GM19035 (cell line): ENCODE measurements at regions not wholly inside any gene's neighbourhood (a gene's known extent, or its start where the extent isn't known, plus 50 kb on each side); places are given as distances from the start of the nearest gene placed in this dataset.
"Not testable (repeated sequence)": the region's sequence is repeated elsewhere in the genome, so short reads cannot be mapped to it uniquely, and the experiment has no call there.

Source experiments
- ATAC-seq: cut with Tn5 transposase; IDR thresholded peaks from one replicate; pipeline ENCODE4 v1.9.1; 2021; ENCODE audit not compliant: unreplicated experiment

DNA sequence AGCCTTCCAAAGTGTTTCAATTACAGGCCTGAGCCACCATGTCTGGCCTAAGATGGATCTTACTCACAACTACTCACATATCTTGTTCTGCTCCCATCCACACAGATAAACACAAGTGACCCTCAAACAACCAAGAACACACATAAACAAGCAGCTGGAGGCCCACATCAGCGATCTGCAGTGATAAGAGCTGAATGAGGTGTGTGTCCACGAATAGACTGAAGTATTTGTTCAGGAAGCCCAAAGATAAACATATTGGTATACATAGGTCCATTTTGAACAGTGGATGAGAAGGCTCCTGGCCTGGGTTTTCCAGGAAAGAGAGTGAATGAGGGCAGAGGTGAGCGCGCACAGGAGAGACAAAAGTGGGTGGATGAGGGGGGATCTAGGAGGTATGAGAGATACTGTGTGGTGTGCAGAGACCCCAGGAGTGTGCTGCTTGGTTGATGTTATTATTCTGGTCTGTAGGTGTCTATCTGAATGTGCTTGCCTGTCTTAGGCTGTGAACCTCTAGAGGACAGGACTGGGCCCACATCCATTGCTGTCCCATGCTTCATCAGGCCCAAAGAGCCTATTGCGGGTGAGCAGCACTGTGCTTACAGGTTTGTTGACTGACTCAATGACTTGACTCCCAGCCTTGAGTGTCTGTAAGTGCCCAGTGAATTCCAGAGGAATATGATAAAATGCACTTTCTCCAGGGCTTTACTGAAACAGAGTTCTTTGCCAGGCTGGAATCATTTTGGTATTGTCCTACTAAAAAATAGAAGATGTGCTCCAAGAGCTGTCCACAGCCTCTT lies 79.9 kb upstream of the ATP1A1 start:
- no peak for ATAC-seq

DNA sequence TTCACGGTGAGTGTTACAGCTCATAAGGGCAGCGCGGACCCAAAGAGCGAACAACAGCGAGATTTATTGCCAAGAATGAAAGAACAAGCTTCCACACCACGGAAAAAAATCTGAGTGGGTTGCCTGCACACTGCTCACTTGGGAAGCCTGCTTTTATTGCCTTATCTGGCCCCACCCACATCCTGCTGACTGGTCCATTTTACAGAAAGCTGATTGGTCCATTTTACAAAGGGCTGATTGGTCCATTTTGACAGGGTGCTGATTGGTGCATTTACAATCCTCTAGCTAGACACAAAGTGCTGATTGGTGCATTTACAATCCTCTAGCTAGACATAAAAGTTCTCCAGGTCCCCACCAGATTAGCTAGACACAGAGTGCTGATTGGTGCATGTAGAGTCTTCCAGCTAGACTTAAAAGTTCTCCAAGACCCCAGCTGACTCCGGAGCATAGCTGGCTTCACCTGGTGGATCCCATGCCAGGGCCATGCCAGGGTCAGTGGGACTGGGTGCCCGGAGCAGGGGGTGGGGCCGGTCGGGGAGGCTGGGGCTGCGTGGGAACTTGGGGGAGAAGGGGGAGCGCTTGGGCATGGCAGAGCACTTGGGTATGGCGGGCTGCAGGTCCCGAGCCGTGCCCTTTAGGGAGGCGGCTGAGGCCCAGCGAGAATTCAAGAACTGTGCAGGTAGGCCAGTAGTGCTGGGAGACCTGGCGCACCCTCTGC lies 75.4 kb upstream of the ATP1A1 start:
- ATAC-seq, result no peak

GRCh38 chr1:116298213-116298579 lies 74.8 kb upstream of the ATP1A1 start:
- not testable (repeated sequence) for ATAC-seq

DNA sequence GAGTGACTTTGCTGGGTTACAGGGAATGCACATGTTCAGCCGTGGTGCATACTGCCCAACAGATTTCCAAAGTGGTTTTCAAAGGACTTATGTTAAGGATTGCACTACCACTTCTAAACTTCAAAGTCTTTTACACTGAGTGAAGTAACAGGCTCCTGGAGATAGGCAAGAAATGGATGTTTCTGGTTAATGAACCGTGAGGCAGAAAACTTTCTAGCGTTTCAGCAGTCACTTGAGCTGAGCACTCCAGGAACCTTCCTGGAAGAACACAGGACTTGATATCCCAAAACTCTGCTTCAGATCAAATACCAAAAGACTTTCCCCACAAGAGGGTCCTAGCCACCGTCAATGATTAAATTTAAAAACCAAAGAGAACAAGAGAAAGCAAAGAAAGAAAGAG lies 74.3 kb upstream of the ATP1A1 start:
- no peak for ATAC-seq

DNA sequence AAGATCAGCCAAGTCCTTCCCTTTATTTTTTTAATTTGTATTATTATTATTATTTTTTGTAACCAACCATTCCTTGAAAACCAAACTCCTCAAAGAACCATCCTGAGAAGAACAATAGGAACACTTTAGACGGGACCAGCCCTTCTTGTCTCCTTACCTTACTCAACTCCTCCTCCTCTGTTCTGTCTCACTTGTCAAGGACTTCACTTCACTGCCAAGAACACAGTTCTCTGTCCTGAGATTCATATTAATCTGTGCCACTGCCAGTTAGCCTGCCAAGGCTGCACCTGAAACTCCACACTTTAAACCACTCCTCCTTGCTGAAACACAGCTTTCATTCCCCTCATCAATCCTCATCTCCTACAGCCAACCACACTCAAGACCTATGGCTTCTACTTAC lies 73.8 kb upstream of the ATP1A1 start:
- ATAC-seq, result no peak

GRCh38 chr1:116302281-116302680 lies 70.8 kb upstream of the ATP1A1 start:
- no peak for ATAC-seq

GRCh38 chr1:116306102-116306501 lies 66.9 kb upstream of the ATP1A1 start:
- ATAC-seq, result no peak

GRCh38 chr1:116306840-116307442 lies 66.1 kb upstream of the ATP1A1 start:
- no peak for ATAC-seq

GRCh38 chr1:116308276-116308675 lies 64.8 kb upstream of the ATP1A1 start:
- ATAC-seq, result no peak

- no peak for ATAC-seq
Measured at GRCh38 chr1:116309090-116309870, 63.8 kb upstream of the ATP1A1 start.

DNA sequence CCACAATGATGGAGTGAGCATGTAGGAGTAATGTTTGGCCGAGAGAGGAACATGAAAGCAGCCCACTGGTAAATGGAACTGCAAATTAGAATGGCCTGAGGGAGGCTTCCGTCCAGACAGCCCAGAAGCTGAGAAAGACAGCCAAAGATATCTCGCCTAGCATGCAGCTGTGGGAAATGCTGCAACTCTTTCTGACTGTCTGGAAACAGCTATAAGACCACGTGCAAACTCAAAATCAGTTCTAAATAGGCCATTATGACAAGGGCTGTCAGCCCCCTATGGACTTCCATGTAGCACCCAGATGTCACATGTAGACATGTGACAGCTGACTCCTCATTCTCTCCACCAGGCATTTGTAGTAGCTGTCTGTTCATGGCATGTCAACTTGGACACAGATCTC lies 62.9 kb upstream of the ATP1A1 start:
- ATAC-seq, result no peak

- no peak for ATAC-seq
Measured at GRCh38 chr1:116311193-116311592, 61.9 kb upstream of the ATP1A1 start.

DNA sequence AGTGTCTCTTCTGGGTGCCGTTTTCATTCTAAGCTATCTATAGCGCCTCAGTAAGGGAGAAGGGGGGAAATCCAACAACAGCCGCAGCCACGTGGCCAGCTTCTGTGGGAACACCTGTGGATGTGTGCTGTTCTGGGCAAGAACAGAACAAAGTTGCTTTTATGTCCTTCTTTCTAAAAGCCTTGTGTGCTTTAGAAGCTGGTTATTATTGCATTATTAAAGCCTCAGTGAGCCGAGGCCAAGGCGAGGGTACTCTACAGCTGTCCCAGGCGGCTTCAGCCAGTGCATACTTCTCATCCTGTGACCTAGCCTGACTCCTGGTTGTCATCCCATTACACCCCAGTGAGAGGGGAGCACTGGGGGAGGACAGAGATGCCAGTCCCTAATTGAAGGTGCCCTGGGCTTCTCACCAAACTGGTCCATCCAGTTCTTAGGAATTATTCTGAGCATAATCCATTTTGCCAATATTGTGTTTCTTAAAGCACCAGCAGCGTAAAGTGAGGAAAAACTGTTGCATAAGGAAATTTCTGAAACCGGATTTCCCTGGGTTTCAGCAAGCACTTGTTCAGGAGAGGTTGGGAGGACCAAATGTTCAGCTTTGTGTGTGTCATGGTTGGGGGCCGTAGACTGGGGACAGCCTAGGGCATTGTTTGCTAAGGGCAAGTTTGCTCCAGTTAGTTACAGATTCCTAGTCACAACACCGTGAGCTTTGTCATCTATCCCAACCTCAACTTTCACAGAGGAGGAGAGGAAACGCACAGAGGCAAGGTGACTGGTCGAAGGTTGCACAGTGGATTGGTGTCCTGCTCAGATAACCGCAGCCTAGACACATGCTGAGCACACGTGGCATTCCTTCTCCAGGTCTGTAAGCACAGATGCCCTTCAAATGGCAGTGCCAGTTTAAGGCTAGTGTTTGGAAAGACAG lies 61.0 kb upstream of the ATP1A1 start:
- no peak for ATAC-seq

GRCh38 chr1:116312681-116313069 lies 60.4 kb upstream of the ATP1A1 start:
- ATAC-seq, result no peak

DNA sequence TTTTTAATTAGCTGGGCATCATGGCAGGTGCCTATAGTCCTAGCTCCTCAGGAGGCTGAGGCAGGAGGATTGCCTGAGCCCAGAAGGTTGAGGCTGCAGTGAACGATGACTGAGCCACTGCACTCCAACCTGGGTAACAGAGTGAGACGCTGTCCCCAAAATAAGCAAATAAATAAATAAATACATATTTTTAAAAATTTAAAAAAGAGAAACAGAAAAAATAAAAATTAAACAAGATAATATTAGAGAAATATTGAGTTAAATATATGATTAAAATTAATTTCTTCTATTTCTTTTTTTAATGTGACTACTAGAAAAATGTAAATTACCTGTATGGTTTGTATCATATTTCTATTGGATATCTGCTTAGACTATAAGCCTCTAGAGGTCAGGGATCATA lies 59.3 kb upstream of the ATP1A1 start:
- no peak for ATAC-seq

DNA sequence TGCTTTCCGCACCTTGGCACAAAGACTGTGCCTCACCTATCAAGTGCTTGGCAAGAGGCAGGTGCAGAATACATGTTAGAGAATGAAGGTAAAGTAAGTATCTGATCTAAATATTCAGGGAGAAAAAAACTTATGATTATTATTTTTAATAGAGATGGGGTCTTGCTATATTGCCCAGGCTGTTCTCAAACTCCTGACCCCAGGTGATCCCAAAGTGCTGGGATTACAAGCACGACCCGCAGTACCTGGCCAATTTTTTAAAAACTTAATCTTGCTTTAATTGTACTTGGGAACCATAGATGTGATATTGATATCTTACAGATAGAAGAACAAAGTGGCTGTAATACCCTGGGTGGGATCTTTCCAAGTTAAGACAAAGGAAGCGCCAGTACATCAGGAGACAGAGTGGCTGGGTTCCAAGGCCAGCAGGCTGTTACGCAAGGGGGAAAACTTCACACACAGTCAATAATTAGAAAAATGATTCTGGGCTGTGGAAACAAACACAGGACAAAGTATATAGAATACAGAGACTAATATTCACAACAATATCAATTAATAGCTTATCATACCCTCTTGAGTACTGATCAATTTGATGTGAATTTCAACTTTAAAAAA lies 58.6 kb upstream of the ATP1A1 start:
- ATAC-seq, result no peak

DNA sequence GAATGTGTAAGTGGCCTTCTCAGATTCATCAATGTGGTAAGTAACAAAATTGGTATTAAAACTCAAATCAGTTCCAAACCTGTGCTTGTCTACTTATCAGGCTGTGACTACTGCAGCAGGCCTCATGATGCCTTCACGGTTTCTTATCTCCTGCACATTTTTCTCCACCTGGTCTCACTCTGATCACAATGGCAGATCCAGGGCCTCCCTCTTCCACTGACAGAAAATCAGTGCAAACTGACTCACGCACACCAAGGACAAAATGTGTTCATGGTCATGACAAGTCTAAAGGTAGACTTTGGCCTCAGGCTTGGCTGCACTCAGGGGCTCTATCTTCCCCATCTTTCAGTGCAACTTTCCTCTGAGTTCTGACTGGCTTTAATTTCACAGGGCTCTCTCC lies 56.7 kb upstream of the ATP1A1 start:
- ATAC-seq, result no peak

- no peak for ATAC-seq
Measured at GRCh38 chr1:116318897-116319296, 54.1 kb upstream of the ATP1A1 start.

DNA sequence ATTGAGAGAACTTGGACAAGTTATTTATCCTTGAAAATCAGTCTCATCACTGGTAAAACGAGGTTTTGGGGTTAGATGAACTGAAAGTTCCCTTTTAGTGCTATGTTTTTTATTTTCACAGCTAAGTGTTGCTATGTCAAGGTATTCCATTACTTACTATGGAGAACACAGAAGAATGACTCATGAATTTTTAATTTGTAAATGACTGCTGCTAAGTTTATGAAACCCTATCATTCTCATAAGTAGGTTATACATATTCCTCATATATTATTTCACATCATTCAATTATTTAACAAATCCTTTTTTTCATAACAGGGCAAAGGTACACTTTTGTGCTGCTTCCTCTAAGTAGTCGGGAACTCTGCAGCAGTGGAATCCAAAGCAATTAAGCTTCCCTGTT lies 52.2 kb upstream of the ATP1A1 start:
- no peak for ATAC-seq

- no peak for ATAC-seq
Measured at GRCh38 chr1:116321766-116322175, 51.3 kb upstream of the ATP1A1 start.
